ENCODE measurements at regions not wholly inside any gene's neighbourhood (a gene's known extent, or its start where the extent isn't known, plus 50 kb on each side); places are given as distances from the start of the nearest gene placed in this dataset.

DNA sequence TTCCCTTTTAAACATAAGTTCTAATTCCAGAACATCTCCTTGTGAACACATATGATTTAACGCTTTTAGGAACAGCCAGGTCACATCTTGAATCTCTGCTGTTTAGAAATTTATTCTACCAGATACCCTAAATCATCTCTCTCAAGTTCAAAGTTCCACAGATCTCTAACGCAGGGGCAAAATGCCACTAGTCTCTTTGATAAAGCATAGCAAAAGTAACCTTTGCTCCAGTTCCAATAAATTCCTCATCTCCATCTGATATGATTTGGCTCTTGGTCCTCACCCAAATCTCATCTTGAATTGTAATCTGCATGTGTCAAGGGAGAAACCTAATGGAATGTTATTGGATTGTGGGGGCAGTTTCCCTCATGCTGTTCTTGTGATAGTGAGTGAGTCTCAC lies 96.3 kb upstream of the PLEKHA5 start:
- TF ChIP-seq, protein P1, sequence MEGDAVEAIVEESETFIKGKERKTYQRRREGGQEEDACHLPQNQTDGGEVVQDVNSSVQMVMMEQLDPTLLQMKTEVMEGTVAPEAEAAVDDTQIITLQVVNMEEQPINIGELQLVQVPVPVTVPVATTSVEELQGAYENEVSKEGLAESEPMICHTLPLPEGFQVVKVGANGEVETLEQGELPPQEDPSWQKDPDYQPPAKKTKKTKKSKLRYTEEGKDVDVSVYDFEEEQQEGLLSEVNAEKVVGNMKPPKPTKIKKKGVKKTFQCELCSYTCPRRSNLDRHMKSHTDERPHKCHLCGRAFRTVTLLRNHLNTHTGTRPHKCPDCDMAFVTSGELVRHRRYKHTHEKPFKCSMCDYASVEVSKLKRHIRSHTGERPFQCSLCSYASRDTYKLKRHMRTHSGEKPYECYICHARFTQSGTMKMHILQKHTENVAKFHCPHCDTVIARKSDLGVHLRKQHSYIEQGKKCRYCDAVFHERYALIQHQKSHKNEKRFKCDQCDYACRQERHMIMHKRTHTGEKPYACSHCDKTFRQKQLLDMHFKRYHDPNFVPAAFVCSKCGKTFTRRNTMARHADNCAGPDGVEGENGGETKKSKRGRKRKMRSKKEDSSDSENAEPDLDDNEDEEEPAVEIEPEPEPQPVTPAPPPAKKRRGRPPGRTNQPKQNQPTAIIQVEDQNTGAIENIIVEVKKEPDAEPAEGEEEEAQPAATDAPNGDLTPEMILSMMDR (IDR thresholded peaks at IDR 0.05; ENCODE audit: poor library complexity) = no peak
- TF ChIP-seq EZH2 (IDR thresholded peaks at IDR 0.05; ENCODE audit: borderline replicate concordance) (no peak), EZH2phosphoT487 (IDR thresholded peaks at IDR 0.05; ENCODE audit: low read depth, severe bottlenecking, unreplicated experiment) (no peak)

Measured in hepatocyte (in vitro differentiated cells).